ENCODE measurements at regions not wholly inside any gene's neighbourhood (a gene's known extent, or its start where the extent isn't known, plus 50 kb on each side); places are given as distances from the start of the nearest gene placed in this dataset.

- CTCF ChIA-PET (ENCODE audit: low intra/inter-chr PET ratio, low total read pairs), result no interaction called here
- H3K36me3 ChIP-seq (replicated peaks in 1 of 2; ENCODE audit: control insufficient read depth in 1 of 2, insufficient read depth in 2 of 2, low read length in 2 of 2), result no peaks in the 10 kb centered on the region
- FAIRE-seq, result no peak
- no peaks in the 10 kb centered on the region for H3K4me1 ChIP-seq (ENCODE audit: insufficient read depth, low read length)
- 0 out of 5 replicates have a peak, but pooled peaks cover 0 to 5% of the 10 kb centered on the region in 2 experiments for H3K27me3 ChIP-seq (ENCODE audit: control insufficient read depth in 1 of 2, insufficient read depth in 2 of 2, low read length in 2 of 2)
- no peaks in the 10 kb centered on the region for H3K9me3 ChIP-seq (ENCODE audit: low read length)
- H2AFZ ChIP-seq (ENCODE audit: low read length), result no peak overlapping the region
- no peak overlapping the region for H3K4me2 ChIP-seq (ENCODE audit: low read depth, low read length)
- 46% methylated on average over 7 of the region's 7 CpGs for WGBS (ENCODE audit: low lambda C conversion rate)
- no peak overlapping the region for H3K4me3 ChIP-seq (replicated peaks in 1 of 3; ENCODE audit: insufficient read depth in 1 of 3, low read depth in 2 of 3, low read length in 3 of 3)
- in situ Hi-C loops (cut with HindIII; ENCODE audit: extremely low pct_ligation_motif_present, low pct_unique_long_range_greater_than_20kb), result no loop called here
- BruUV-seq (replicated peaks), result no TSS peak
- no peaks in the 10 kb centered on the region for H3K79me2 ChIP-seq (ENCODE audit: insufficient read depth, low read length)
- no peaks in the 10 kb centered on the region for H4K20me1 ChIP-seq (ENCODE audit: insufficient read depth, low read length)
- H3K9ac ChIP-seq (ENCODE audit: insufficient read depth, low read depth, low read length), result no peak overlapping the region
- DNase-seq (ENCODE audit: low spot score), result no peak
- no peak overlapping the region for H3K27ac ChIP-seq (ENCODE audit: extremely low read length, insufficient read depth, low read length)
- POLR2A ChIA-PET, result no interaction called here
- intact Hi-C loops (cut with micrococcal nuclease; ENCODE audit: unreplicated experiment), result no loop called here
- no peak for ATAC-seq
- TF ChIP-seq ZBTB40 (IDR thresholded peaks at IDR 0.05) (no peak), ZBTB40 (CRISPR knock-in tag; IDR thresholded peaks at IDR 0.05) (no peak), STAT6 (CRISPR knock-in tag; IDR thresholded peaks at IDR 0.05; ENCODE audit: borderline replicate concordance) (no peak), RFXANK (CRISPR knock-in tag; IDR thresholded peaks at IDR 0.05) (no peak), EZH2 (conservative IDR thresholded peaks at IDR 0.05; ENCODE audit: low read depth, low read length) (no peak), FOXJ3 (CRISPR knock-in tag; IDR thresholded peaks at IDR 0.05; ENCODE audit: borderline replicate concordance) (no peak), KLF12 (CRISPR knock-in tag; IDR thresholded peaks at IDR 0.05; ENCODE audit: borderline replicate concordance) (no peak), PCBP1 (IDR thresholded peaks at IDR 0.05; ENCODE audit: borderline replicate concordance, low read depth, low read length) (no peak), RORA (CRISPR knock-in tag; IDR thresholded peaks at IDR 0.05) (no peak), MAF1 (CRISPR knock-in tag; IDR thresholded peaks at IDR 0.05; ENCODE audit: borderline replicate concordance) (no peak), ZMAT5 (CRISPR knock-in tag; IDR thresholded peaks at IDR 0.05; ENCODE audit: borderline replicate concordance, low read depth) (no peak)
Measured at GRCh38 chr5:167765352-167765751, 526.1 kb upstream of the WWC1 start.
